Common myeloid progenitor, CD34-positive (primary cell): ENCODE measurements at regions not wholly inside any gene's neighbourhood (a gene's known extent, or its start where the extent isn't known, plus 50 kb on each side); places are given as distances from the start of the nearest gene placed in this dataset.

Experiments used
- CTCF ChIA-PET: fragments of 350-600 bp; sonication (Branson Sonifier 250); formaldehyde crosslinking; loops from one replicate; lab custom pipeline; 2021; ENCODE audit warnings: antibody characterized with exemption; lab: Charles Lee
- POLR2A ChIA-PET: fragments of 350-600 bp; sonication (Branson Sonifier 250); formaldehyde crosslinking; loops from one replicate; lab custom pipeline; 2021; ENCODE audit warnings: antibody characterized with exemption; lab: Charles Lee
- DNase-seq, 3 donors: peaks; one replicate each; pipeline versions ENCODE4 v3.0.0 to v3.0.0-alpha.2; 2013
- H3K27ac ChIP-seq, 2 experiments: 1 replicate in 1 of 2; 2 replicates in 1 of 2; pipeline ENCODE4 v1.7.0; 2013; ENCODE audit warnings: inconsistent platforms in 2 of 2, low read length in 2 of 2, mild to moderate bottlenecking in 2 of 2, low read depth in 1 of 2, moderate library complexity in 1 of 2; ENCODE audit not compliant: severe bottlenecking in 2 of 2, insufficient read depth in 1 of 2, poor library complexity in 1 of 2
- H3K27me3 ChIP-seq, 5 experiments: replicated peaks in 2 of 5; 1 replicate in 3 of 5; 2 replicates in 2 of 5; pipeline versions ENCODE4 v1.6.1 to v1.7.0; 2013; ENCODE audit warnings: low read length in 4 of 5, mild to moderate bottlenecking in 2 of 5, moderate library complexity in 2 of 5, inconsistent platforms in 1 of 5; ENCODE audit not compliant: insufficient read depth in 5 of 5, control insufficient read depth in 4 of 5
- H3K36me3 ChIP-seq, 4 experiments: 1 replicate in 2 of 4; 2 replicates in 2 of 4; pipeline versions ENCODE4 v1.6.1 to v1.7.0; 2013; ENCODE audit warnings: low read length in 3 of 4, control low read depth in 1 of 4, mild to moderate bottlenecking in 1 of 4; ENCODE audit not compliant: control insufficient read depth in 4 of 4, insufficient read depth in 4 of 4
- H3K4me1 ChIP-seq, 4 experiments: 1 replicate in 3 of 4; 2 replicates in 1 of 4; pipeline versions ENCODE4 v1.6.1 to v1.7.1; 2013; ENCODE audit warnings: low read length in 3 of 4, mild to moderate bottlenecking in 3 of 4, control low read depth in 1 of 4, inconsistent platforms in 1 of 4, moderate library complexity in 1 of 4; ENCODE audit not compliant: control insufficient read depth in 4 of 4, insufficient read depth in 4 of 4; ENCODE audit errors: control extremely low read depth in 1 of 4
- H3K4me3 ChIP-seq, 7 experiments: 1 replicate in 4 of 7; 2 replicates in 3 of 7; pipeline versions ENCODE4 v1.5.1 to v1.7.0; 2013; ENCODE audit warnings: mild to moderate bottlenecking in 7 of 7, low read length in 6 of 7, moderate library complexity in 6 of 7, inconsistent platforms in 2 of 7, low read depth in 2 of 7, control low read depth in 1 of 7; ENCODE audit not compliant: insufficient read depth in 4 of 7, control insufficient read depth in 1 of 7; ENCODE audit errors: extremely low read depth in 1 of 7
- H3K9me3 ChIP-seq, 5 experiments: 1 replicate in 4 of 5; 2 replicates in 1 of 5; pipeline versions ENCODE4 v1.6.1 to v1.7.1; 2013; ENCODE audit warnings: low read length in 4 of 5, mild to moderate bottlenecking in 2 of 5, inconsistent platforms in 1 of 5, low read depth in 1 of 5, moderate library complexity in 1 of 5; ENCODE audit not compliant: control insufficient read depth in 4 of 5, insufficient read depth in 2 of 5; ENCODE audit errors: control extremely low read depth in 1 of 5
- WGBS: methylation state at CpG from one replicate; pipeline ENCODE4 v1.1.5; 2013; ENCODE audit not compliant: insufficient coverage; 5-methylcytosine and 5-hydroxymethylcytosine counted together

DNA sequence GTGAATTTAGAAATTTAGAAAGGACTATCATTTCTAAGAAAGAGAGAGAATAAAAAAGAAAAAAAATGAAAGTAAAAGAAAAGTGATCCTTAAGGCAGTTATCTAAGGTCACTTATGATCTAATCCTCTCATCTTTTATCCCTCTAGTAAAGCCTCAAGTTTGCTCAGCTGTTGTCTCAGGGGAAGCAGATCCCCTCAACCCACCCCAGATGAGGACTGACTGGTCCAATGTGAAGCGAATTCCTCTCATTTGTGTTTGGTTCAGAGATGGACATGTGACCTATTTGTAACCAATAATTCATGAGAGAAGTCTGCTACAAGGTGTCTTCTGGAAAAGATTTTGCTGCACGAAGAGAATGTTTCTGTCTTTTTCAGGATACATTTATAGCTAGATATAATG, 1591.3 kb downstream of the ADGRL3 start:
- Histone ChIP-seq H3K36me3 (no peaks in the 10 kb centered on the region), H3K4me3 (no peak overlapping the region), H3K9me3 (no peaks in the 10 kb centered on the region), H3K4me1 (no peaks in the 10 kb centered on the region), H3K27me3 (no peaks in the 10 kb centered on the region), H3K27ac (no peak overlapping the region)
- WGBS: 60% methylated on average over 1 of the region's 2 CpGs
- ChIA-PET CTCF (no interaction called here), POLR2A (no interaction called here)
- no peak for DNase-seq

DNA sequence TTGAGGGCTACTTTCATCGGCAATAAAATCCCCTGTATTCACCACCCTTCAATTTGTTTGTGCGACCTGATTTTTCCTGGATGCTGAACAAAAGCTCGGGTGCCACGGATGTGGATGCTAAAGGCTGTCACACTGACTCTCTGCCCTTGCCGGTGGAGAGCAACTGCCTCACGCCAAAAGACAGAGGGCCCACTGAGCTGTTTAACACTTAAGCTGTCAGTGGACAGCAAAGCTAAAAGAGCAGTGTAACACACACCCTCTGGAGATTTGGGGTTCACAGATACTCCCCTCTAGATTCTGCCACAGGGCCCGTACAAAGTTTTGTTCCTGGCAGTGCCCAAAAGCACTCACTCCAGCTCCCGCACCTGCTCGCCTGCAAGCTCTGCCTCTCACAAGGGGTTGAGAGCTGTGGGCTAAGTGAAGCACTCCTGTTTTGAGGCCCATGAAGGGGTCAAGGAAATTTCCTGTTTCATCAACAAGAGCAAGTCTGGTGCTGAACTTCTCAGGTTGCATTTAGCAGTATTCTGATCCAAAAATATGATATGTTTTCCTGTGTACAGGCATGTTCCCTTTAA, 1571.9 kb downstream of the ADGRL3 start:
- Histone ChIP-seq H3K27ac (no peak overlapping the region), H3K36me3 (no peaks in the 10 kb centered on the region), H3K4me1 (no peaks in the 10 kb centered on the region), H3K4me3 (no peak overlapping the region), H3K9me3 (no peaks in the 10 kb centered on the region), H3K27me3 (no peaks in the 10 kb centered on the region)
- POLR2A ChIA-PET: no interaction called here
- CTCF ChIA-PET: interaction anchor here (0.9 kb wide), 1 partner anchor 11 kb away, joined by 3 read pairs; no protein-coding TSS in a partner anchor
- 96% methylated on average over 9 of the region's 9 CpGs for WGBS
- DNase-seq: no peak

DNA sequence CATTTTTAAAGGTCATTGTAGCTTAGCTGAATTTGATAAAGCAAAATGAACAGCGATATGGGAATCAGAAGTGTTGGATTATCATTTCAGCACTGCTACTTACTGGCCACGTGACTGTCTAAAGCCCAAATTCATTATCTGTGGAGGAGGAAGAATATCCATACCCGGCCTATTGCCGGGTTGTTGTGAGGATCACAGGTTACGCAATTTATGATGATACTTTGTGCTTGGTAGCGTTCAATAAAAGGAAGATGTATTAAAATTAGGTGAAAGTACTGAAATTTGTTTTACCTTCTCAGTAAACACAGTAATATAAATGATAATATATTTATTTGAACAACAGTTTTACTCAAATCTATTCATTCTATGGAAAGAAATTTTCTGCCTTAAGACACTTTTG, 1540.2 kb downstream of the ADGRL3 start:
- Histone ChIP-seq H3K9me3 (no peaks in the 10 kb centered on the region), H3K27ac (no peak overlapping the region), H3K36me3 (no peaks in the 10 kb centered on the region), H3K4me3 (no peak overlapping the region), H3K4me1 (no peaks in the 10 kb centered on the region), H3K27me3 (no peaks in the 10 kb centered on the region)
- ChIA-PET CTCF (no interaction called here), POLR2A (no interaction called here)
- no peak for DNase-seq
- 75% methylated on average over 2 of the region's 6 CpGs for WGBS

GRCh38 chr4:62717154-62717553, 1517.0 kb downstream of the ADGRL3 start:
- WGBS: 100% methylated on average over 1 of the region's 2 CpGs

GRCh38 chr4:62711575-62711974, 1511.4 kb downstream of the ADGRL3 start:
- POLR2A ChIA-PET: no interaction called here
- WGBS: no CpG with 5 or more reads among the region's 1 CpG
- Histone ChIP-seq H3K36me3 (no peaks in the 10 kb centered on the region), H3K4me3 (no peak overlapping the region), H3K27me3 (no peaks in the 10 kb centered on the region), H3K9me3 (no peaks in the 10 kb centered on the region), H3K27ac (no peak overlapping the region), H3K4me1 (no peaks in the 10 kb centered on the region)
- no peak for DNase-seq
- CTCF ChIA-PET: interaction anchor here (0.6 kb wide), 1 partner anchor 1683 kb away, joined by 3 read pairs; no protein-coding TSS in a partner anchor

More at GRCh38 chr4:62717154-62717553, 1517.0 kb downstream of the ADGRL3 start:
- no peaks in the 10 kb centered on the region for H3K9me3 ChIP-seq
- no peak overlapping the region for H3K27ac ChIP-seq
- H3K4me1 ChIP-seq: no peaks in the 10 kb centered on the region
- no peaks in the 10 kb centered on the region for H3K36me3 ChIP-seq
- POLR2A ChIA-PET: no interaction called here
- DNase-seq: no peak
- no peak overlapping the region for H3K4me3 ChIP-seq
- CTCF ChIA-PET: no interaction called here
- no peaks in the 10 kb centered on the region for H3K27me3 ChIP-seq

DNA sequence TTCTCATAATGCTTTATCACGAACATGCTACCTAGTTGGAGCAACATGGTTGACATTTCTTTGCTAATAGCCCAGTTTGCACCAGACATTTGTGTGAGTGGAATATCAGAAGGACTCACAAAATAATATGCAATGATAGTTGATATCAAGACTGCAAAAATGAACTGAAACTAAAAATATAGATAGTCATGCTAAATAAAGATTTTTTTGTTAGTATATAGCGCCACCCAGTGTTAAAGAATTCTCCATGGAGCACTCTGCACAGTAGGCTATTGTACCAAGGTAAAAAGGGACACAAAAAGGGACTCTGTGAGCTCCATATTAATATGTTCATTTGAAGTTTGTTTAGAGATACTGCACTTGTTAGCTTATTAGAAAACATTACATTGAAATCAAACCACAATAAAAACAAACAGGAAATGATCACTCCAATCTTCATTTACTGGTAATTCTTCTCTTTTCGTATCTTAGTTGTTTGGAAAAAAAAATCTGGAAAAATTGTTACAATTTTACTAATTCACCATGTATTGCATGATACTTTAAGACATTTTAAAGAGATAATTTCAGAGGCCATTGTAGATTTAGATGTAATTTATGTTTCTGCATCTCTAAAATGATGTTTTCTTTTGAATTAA, 1509.6 kb downstream of the ADGRL3 start:
- POLR2A ChIA-PET: no interaction called here
- DNase-seq: peak; percentile 16 to 47 (median 47)
- H3K27me3 ChIP-seq: peaks cover 0 to 2% (median 0%) of the 10 kb centered on the region in 5 experiments

GRCh38 chr4:62706423-62706822, 1506.3 kb downstream of the ADGRL3 start:
- POLR2A ChIA-PET: no interaction called here

More for the DNA sequence above, 1509.6 kb downstream of the ADGRL3 start:
- no peak overlapping the region for H3K27ac ChIP-seq
- no peaks in the 10 kb centered on the region for H3K9me3 ChIP-seq
- WGBS: no CpG with 5 or more reads among the region's 3 CpGs
- H3K4me3 ChIP-seq: peak overlapping the region in 4 of 7 experiments; percentile 28 to 66 (median 44)
- H3K36me3 ChIP-seq: no peaks in the 10 kb centered on the region
- H3K4me1 ChIP-seq: no peaks in the 10 kb centered on the region
- CTCF ChIA-PET: interaction anchor here (0.9 kb wide), 1 partner anchor 969 kb away, joined by 3 read pairs; no protein-coding TSS in a partner anchor

More at GRCh38 chr4:62706423-62706822, 1506.3 kb downstream of the ADGRL3 start:
- peaks cover 0 to 2% (median 0%) of the 10 kb centered on the region in 5 experiments for H3K27me3 ChIP-seq
- no peak overlapping the region for H3K27ac ChIP-seq
- no CpG with 5 or more reads among the region's 2 CpGs for WGBS
- CTCF ChIA-PET: no interaction called here
- H3K4me1 ChIP-seq: no peaks in the 10 kb centered on the region
- H3K4me3 ChIP-seq: no peak overlapping the region
- no peaks in the 10 kb centered on the region for H3K9me3 ChIP-seq
- H3K36me3 ChIP-seq: no peaks in the 10 kb centered on the region
- no peak for DNase-seq
